DOHH2 (cell line): ENCODE measurements at regions not wholly inside any gene's neighbourhood (a gene's known extent, or its start where the extent isn't known, plus 50 kb on each side); places are given as distances from the start of the nearest gene placed in this dataset.

Experiments used
- H3F3A ChIP-seq: fragments of 200-600 bp; sonication (generic), shearing (Covaris generic); 2 replicates; pipeline ENCODE4 v1.6.0; 2016; ENCODE audit warnings: antibody characterized with exemption, mild to moderate bottlenecking; ENCODE audit not compliant: control insufficient read depth, insufficient read depth
- H3K27ac ChIP-seq: fragments of 200-600 bp; sonication (generic); 2 replicates; pipeline ENCODE4 v1.5.1; 2014; ENCODE audit warnings: low read depth, mild to moderate bottlenecking, low read length, moderate library complexity
- H3K27me3 ChIP-seq: fragments of 200-600 bp; sonication (generic); 2 replicates; pipeline ENCODE4 v1.6.1; 2014; ENCODE audit warnings: mild to moderate bottlenecking, low read length, mixed read lengths; ENCODE audit not compliant: control insufficient read depth
- H3K36me3 ChIP-seq: fragments of 200-600 bp; sonication (generic); 2 replicates; pipeline ENCODE4 v1.6.1; 2014; ENCODE audit warnings: mild to moderate bottlenecking, low read length, moderate library complexity, mixed read lengths; ENCODE audit not compliant: control insufficient read depth
- H3K4me1 ChIP-seq: fragments of 200-600 bp; sonication (generic); 2 replicates; pipeline ENCODE4 v1.6.1; 2014; ENCODE audit warnings: mild to moderate bottlenecking, low read length, mixed read lengths; ENCODE audit not compliant: control insufficient read depth
- H3K4me2 ChIP-seq: fragments of 200-600 bp; sonication (generic); 2 replicates; pipeline ENCODE4 v1.6.0; 2014; ENCODE audit warnings: mild to moderate bottlenecking, low read length, moderate library complexity
- H3K4me3 ChIP-seq: fragments of 200-600 bp; sonication (generic); 2 replicates; pipeline ENCODE4 v1.5.1; 2014; ENCODE audit warnings: mild to moderate bottlenecking, low read length, mixed read lengths
- H3K79me2 ChIP-seq: fragments of 200-600 bp; sonication (generic); 2 replicates; pipeline ENCODE4 v1.6.1; 2014; ENCODE audit warnings: mild to moderate bottlenecking, low read length, mixed read lengths; ENCODE audit not compliant: control insufficient read depth
- H3K9me2 ChIP-seq: fragments of 200-600 bp; sonication (generic); replicated peaks from 2 replicates; pipeline ENCODE4 v1.6.1; 2014; ENCODE audit warnings: mild to moderate bottlenecking, low read length, mixed read lengths; ENCODE audit not compliant: control insufficient read depth
- H3K9me3 ChIP-seq: fragments of 200-600 bp; sonication (generic); 2 replicates; pipeline ENCODE4 v1.6.1; 2014; ENCODE audit warnings: antibody characterized with exemption, low read length, mixed read lengths; ENCODE audit not compliant: control insufficient read depth, insufficient read depth
- H4K20me1 ChIP-seq: fragments of 200-600 bp; sonication (generic); 2 replicates; pipeline ENCODE4 v1.6.0; 2014; ENCODE audit warnings: low read depth, mild to moderate bottlenecking, antibody characterized with exemption, low read length, moderate library complexity; ENCODE audit not compliant: control insufficient read depth, insufficient read depth
- EZH2phosphoT487 ChIP-seq: fragments of 200-600 bp; sonication (generic); IDR thresholded peaks from 2 replicates; pipeline ENCODE4 v1.6.1; 2017; ENCODE audit warnings: borderline replicate concordance, mild to moderate bottlenecking, antibody characterized with exemption, low read length, moderate library complexity, mixed read lengths
- TF ChIP-seq, protein P1 (sequence below): fragments of 200-600 bp; sonication (generic); IDR thresholded peaks from one replicate; pipeline ENCODE4 v1.5.1; 2014; ENCODE audit warnings: antibody characterized with exemption, mild to moderate bottlenecking, low read depth, low read length; ENCODE audit not compliant: poor library complexity, severe bottlenecking

DNA sequence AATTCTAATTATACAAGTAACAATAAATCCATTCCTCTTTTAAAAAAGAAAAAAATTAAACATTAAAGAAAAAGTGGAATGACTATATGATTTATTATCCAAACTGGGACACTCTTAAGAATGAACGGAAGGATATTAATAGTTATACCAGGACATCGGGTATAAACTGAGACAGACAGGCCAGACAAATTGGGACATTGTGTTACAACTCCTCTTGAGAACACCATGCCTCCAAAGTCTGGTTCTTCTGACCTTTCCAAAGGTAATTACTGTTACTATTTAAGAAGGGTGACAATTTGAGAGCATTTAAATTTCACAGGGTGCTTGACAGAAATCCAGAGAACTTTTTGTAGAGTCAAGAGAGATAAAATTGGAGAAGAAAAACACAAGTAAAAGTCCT, 132.1 kb upstream of the MARCHF11 start:
- H3K9me3 ChIP-seq = no peaks in the 10 kb centered on the region
- H3K27me3 ChIP-seq = no peaks in the 10 kb centered on the region
- no peaks in the 10 kb centered on the region for H4K20me1 ChIP-seq
- TF ChIP-seq EZH2phosphoT487 = no peak
- TF ChIP-seq, protein P1, sequence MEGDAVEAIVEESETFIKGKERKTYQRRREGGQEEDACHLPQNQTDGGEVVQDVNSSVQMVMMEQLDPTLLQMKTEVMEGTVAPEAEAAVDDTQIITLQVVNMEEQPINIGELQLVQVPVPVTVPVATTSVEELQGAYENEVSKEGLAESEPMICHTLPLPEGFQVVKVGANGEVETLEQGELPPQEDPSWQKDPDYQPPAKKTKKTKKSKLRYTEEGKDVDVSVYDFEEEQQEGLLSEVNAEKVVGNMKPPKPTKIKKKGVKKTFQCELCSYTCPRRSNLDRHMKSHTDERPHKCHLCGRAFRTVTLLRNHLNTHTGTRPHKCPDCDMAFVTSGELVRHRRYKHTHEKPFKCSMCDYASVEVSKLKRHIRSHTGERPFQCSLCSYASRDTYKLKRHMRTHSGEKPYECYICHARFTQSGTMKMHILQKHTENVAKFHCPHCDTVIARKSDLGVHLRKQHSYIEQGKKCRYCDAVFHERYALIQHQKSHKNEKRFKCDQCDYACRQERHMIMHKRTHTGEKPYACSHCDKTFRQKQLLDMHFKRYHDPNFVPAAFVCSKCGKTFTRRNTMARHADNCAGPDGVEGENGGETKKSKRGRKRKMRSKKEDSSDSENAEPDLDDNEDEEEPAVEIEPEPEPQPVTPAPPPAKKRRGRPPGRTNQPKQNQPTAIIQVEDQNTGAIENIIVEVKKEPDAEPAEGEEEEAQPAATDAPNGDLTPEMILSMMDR = no peak
- H3K4me2 ChIP-seq = no peak overlapping the region
- no peak overlapping the region for H3K4me3 ChIP-seq
- H3K79me2 ChIP-seq = no peaks in the 10 kb centered on the region
- no peaks in the 10 kb centered on the region for H3K4me1 ChIP-seq
- no peaks in the 10 kb centered on the region for H3K36me3 ChIP-seq
- no peaks in the 10 kb centered on the region for H3K9me2 ChIP-seq
- no peak overlapping the region for H3K27ac ChIP-seq
- no peaks in the 10 kb centered on the region for H3F3A ChIP-seq

DNA sequence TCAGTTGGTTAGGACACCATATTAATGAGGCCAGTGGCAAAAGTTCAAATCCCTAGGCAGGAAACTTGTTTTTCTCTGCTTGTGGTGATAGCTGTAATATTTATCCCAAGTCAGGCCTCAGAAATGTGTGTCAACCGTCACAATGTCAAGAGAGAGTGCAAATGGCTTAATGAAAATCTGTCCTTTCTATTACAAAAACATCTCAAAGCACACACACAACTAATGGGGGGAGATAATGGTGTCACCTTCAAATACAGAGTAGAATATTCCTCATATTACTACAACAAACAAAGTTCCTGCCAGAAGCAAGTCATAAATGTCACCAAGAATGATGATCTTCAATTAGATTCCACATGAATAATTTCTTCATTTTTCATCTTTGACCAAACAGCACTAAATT, 127.2 kb upstream of the MARCHF11 start:
- no peak overlapping the region for H3K4me2 ChIP-seq
- H3K36me3 ChIP-seq = no peaks in the 10 kb centered on the region
- H3K9me2 ChIP-seq = no peaks in the 10 kb centered on the region
- H3K27me3 ChIP-seq = no peaks in the 10 kb centered on the region
- H3F3A ChIP-seq = no peaks in the 10 kb centered on the region
- TF ChIP-seq EZH2phosphoT487 = no peak
- TF ChIP-seq, protein P1 = no peak
- no peaks in the 10 kb centered on the region for H3K79me2 ChIP-seq
- H4K20me1 ChIP-seq = no peaks in the 10 kb centered on the region
- H3K4me3 ChIP-seq = no peak overlapping the region
- H3K27ac ChIP-seq = no peak overlapping the region
- H3K9me3 ChIP-seq = no peaks in the 10 kb centered on the region
- H3K4me1 ChIP-seq = no peaks in the 10 kb centered on the region

DNA sequence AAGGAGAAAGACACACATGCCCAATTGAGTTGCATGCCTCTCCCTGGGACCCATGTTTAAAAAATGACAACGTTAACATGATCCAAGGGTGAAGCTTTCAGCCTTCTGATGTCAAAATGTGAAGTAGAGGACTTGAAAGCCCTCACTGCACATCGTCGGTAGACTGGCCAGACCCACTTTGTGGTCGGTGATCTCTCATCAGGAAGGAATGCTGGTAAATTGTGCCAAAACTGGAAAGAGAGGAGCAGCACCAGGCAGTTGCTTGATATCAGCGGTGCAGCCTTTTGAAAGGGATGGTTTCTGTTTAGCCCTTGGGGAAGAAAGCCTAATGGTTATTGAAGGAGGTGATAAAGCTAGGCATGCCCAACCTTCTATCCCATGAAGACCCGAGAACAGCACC, 125.3 kb upstream of the MARCHF11 start:
- Histone ChIP-seq H3K9me3 (no peaks in the 10 kb centered on the region), H3K4me1 (no peaks in the 10 kb centered on the region), H4K20me1 (no peaks in the 10 kb centered on the region), H3F3A (no peaks in the 10 kb centered on the region), H3K4me2 (no peak overlapping the region), H3K27ac (no peak overlapping the region), H3K9me2 (no peaks in the 10 kb centered on the region), H3K27me3 (no peaks in the 10 kb centered on the region), H3K36me3 (no peaks in the 10 kb centered on the region), H3K79me2 (no peaks in the 10 kb centered on the region), H3K4me3 (no peak overlapping the region)
- no peak for TF ChIP-seq EZH2phosphoT487
- TF ChIP-seq, protein P1 = no peak

DNA sequence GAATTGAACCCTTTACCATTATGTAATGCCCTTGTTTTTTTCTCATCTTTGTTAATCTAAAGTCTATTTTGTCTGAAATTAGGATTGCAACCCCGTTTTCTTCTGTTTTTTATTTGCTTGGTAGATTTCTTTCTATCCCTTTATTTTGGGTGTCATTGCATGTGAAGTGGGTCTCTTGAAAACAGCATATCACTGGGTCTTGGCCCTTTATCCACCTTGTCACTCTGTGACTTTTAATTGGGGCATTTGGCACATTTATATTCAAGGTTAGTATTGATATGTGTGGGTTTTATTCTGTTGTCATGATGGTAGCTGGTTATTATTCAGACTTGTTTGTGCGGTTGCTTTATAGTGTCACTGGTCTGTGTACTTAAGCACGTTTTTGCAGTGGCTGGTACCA, 117.4 kb upstream of the MARCHF11 start:
- H3K4me2 ChIP-seq = no peak overlapping the region
- TF ChIP-seq, protein P1 = no peak
- no peak for TF ChIP-seq EZH2phosphoT487

More for the DNA sequence above, 117.4 kb upstream of the MARCHF11 start:
- Histone ChIP-seq H3K9me2 (no peaks in the 10 kb centered on the region), H3K79me2 (no peaks in the 10 kb centered on the region), H3K9me3 (peaks cover 7% of the 10 kb centered on the region; the same call in 1 of the 2 replicates), H3K27ac (no peak overlapping the region), H3K4me1 (no peaks in the 10 kb centered on the region), H4K20me1 (no peaks in the 10 kb centered on the region), H3K4me3 (no peak overlapping the region), H3F3A (no peaks in the 10 kb centered on the region), H3K36me3 (no peaks in the 10 kb centered on the region), H3K27me3 (no peaks in the 10 kb centered on the region)
